Inflammatory macrophage treated with lipopolysaccharide for 4 hours (primary cell): ENCODE measurements at regions not wholly inside any gene's neighbourhood (a gene's known extent, or its start where the extent isn't known, plus 50 kb on each side); places are given as distances from the start of the nearest gene placed in this dataset.
"Not testable (repeated sequence)": the region's sequence is repeated elsewhere in the genome, so short reads cannot be mapped to it uniquely, and the experiment has no call there.

Source experiments
- DNase-seq: peaks from one replicate; pipeline ENCODE4 v3.0.0-alpha.2; 2020

GRCh38 chr10:4255751-4256150 lies 470.7 kb upstream of the KLF6 start:
- no peak for DNase-seq

- DNase-seq: no peak
Measured at GRCh38 chr10:4254101-4254994, 469.3 kb upstream of the KLF6 start.

GRCh38 chr10:4252701-4253100 lies 467.7 kb upstream of the KLF6 start:
- DNase-seq: no peak

- DNase-seq: no peak
Measured at GRCh38 chr10:4250587-4250887, 465.5 kb upstream of the KLF6 start.

GRCh38 chr10:4249841-4250586 lies 465.0 kb upstream of the KLF6 start:
- DNase-seq: no peak

- DNase-seq: no peak
Measured at GRCh38 chr10:4247379-4247778, 462.4 kb upstream of the KLF6 start.

- no peak for DNase-seq
Measured at GRCh38 chr10:4246881-4247358, 461.9 kb upstream of the KLF6 start.

GRCh38 chr10:4243651-4244050 lies 458.6 kb upstream of the KLF6 start:
- peak; percentile 80 for DNase-seq

- no peak for DNase-seq
Measured at GRCh38 chr10:4243169-4243568, 458.2 kb upstream of the KLF6 start.

- DNase-seq: no peak
Measured at GRCh38 chr10:4242561-4243035, 457.6 kb upstream of the KLF6 start.

- no peak for DNase-seq
Measured at GRCh38 chr10:4241724-4242345, 456.8 kb upstream of the KLF6 start.

- no peak for DNase-seq
Measured at GRCh38 chr10:4240608-4241197, 455.7 kb upstream of the KLF6 start.

- no peak for DNase-seq
Measured at GRCh38 chr10:4239186-4239585, 454.2 kb upstream of the KLF6 start.

GRCh38 chr10:4236905-4237304 lies 451.9 kb upstream of the KLF6 start:
- DNase-seq: not testable (repeated sequence)

GRCh38 chr10:4234661-4235060 lies 449.7 kb upstream of the KLF6 start:
- DNase-seq: peak; percentile 65

- DNase-seq: no peak
Measured at GRCh38 chr10:4231439-4231838, 446.4 kb upstream of the KLF6 start.

- DNase-seq: no peak
Measured at GRCh38 chr10:4230036-4230435, 445.0 kb upstream of the KLF6 start.

- no peak for DNase-seq
Measured at GRCh38 chr10:4229106-4229505, 444.1 kb upstream of the KLF6 start.

- DNase-seq: no peak
Measured at GRCh38 chr10:4227586-4227985, 442.6 kb upstream of the KLF6 start.

GRCh38 chr10:4226941-4227540 lies 442.0 kb upstream of the KLF6 start:
- DNase-seq: no peak

- no peak for DNase-seq
Measured at GRCh38 chr10:4224178-4224577, 439.2 kb upstream of the KLF6 start.

GRCh38 chr10:4221310-4221709 lies 436.3 kb upstream of the KLF6 start:
- peak; percentile 63 for DNase-seq

GRCh38 chr10:4219901-4220300 lies 434.9 kb upstream of the KLF6 start:
- no peak for DNase-seq
